Lower leg skin (tissue), 4 donors: ENCODE measurements at regions not wholly inside any gene's neighbourhood (a gene's known extent, or its start where the extent isn't known, plus 50 kb on each side); places are given as distances from the start of the nearest gene placed in this dataset.
"Not testable (repeated sequence)": the region's sequence is repeated elsewhere in the genome, so short reads cannot be mapped to it uniquely, and the experiment has no call there.

Source experiments
- DNase-seq, 2 donors: peaks; one replicate each; pipeline ENCODE4 v3.0.0-alpha.2; 2019; ENCODE audit warnings: low spot score in 2 of 2
- H3K4me3 ChIP-seq: fragments of 200-600 bp; sonication (generic); 2 replicates; pipeline ENCODE4 v1.5.1; 2017; ENCODE audit warnings: mild to moderate bottlenecking, low read depth; ENCODE audit not compliant: poor library complexity, severe bottlenecking
- POLR2A ChIP-seq, 2 donors: fragments of 450-650 bp; IDR thresholded peaks; one replicate each; pipeline ENCODE4 v1.6.1; 2016 to 2017; ENCODE audit warnings: antibody characterized with exemption in 2 of 2, mild to moderate bottlenecking in 1 of 2, moderate library complexity in 1 of 2
- WGBS, 2 donors: methylation state at CpG; one replicate each; pipeline ENCODE4 v1.1.5; 2018; 5-methylcytosine and 5-hydroxymethylcytosine counted together
- intact Hi-C: fragments of 100-400 bp; cut with DNase I; formaldehyde crosslinking; loops from one replicate; pipeline ENCODE4 v1.15.0; 2023; ENCODE audit warnings: low total_unique reads
- TF ChIP-seq, protein P1 (sequence below), 3 donors: fragments of 450-650 bp; IDR thresholded peaks; one replicate each; pipeline ENCODE4 v1.5.1; 2016; ENCODE audit warnings: antibody characterized with exemption in 3 of 3, mild to moderate bottlenecking in 3 of 3, moderate library complexity in 2 of 3

DNA sequence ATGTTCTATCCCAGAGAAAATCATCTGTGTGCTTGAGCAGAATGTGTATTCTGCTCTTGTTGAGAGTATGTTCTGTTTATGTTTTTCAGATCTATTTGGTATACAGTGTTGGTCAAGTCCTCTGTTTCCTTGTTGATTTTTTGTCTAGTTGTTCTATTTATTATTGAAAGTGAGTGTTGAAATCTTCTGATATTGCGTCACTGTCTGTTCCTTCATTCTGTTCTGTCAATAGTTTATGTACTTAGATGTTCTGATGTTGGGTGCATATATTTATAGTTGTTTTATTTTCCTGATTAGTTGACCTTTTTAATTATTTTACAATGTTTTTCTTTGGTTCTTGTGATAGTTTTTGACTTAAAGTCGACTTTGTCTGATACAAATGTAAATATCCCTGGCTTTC is 458.7 kb upstream of the HSF2 start:
- no peak for TF ChIP-seq POLR2A (IDR thresholded peaks at IDR 0.05)
- TF ChIP-seq, protein P1, sequence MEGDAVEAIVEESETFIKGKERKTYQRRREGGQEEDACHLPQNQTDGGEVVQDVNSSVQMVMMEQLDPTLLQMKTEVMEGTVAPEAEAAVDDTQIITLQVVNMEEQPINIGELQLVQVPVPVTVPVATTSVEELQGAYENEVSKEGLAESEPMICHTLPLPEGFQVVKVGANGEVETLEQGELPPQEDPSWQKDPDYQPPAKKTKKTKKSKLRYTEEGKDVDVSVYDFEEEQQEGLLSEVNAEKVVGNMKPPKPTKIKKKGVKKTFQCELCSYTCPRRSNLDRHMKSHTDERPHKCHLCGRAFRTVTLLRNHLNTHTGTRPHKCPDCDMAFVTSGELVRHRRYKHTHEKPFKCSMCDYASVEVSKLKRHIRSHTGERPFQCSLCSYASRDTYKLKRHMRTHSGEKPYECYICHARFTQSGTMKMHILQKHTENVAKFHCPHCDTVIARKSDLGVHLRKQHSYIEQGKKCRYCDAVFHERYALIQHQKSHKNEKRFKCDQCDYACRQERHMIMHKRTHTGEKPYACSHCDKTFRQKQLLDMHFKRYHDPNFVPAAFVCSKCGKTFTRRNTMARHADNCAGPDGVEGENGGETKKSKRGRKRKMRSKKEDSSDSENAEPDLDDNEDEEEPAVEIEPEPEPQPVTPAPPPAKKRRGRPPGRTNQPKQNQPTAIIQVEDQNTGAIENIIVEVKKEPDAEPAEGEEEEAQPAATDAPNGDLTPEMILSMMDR (IDR thresholded peaks at IDR 0.05): no peak
- intact Hi-C loops: no loop called here
- H3K4me3 ChIP-seq: no peak overlapping the region
- DNase-seq: no peak
- 86 to 91% methylated on average over 2 of the region's 2 CpGs for WGBS, 2 donors

DNA sequence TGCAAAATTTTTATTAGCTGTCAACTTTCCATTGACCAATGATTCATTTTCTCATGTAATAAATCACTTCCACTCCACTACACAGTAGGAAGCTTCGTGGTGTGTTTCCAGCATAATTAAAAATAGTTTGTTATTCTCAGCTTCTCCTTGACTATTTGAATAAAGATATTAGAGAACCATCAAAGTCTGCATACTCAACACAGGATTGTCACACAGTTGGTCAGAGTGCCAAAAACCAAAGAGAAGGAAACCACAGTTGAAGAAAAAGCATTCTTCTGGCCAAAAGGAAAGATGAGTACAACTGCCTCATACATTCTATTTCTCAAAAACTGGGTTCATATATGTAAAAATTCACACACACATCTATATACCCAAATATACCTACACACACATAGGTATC is 455.1 kb upstream of the HSF2 start:
- H3K4me3 ChIP-seq: no peak overlapping the region
- intact Hi-C loops: no loop called here
- DNase-seq: no peak
- WGBS, 2 donors: 10 to 34% methylated on average over 1 of the region's 1 CpG
- TF ChIP-seq POLR2A (IDR thresholded peaks at IDR 0.05): no peak
- TF ChIP-seq, protein P1 (IDR thresholded peaks at IDR 0.05): no peak

DNA sequence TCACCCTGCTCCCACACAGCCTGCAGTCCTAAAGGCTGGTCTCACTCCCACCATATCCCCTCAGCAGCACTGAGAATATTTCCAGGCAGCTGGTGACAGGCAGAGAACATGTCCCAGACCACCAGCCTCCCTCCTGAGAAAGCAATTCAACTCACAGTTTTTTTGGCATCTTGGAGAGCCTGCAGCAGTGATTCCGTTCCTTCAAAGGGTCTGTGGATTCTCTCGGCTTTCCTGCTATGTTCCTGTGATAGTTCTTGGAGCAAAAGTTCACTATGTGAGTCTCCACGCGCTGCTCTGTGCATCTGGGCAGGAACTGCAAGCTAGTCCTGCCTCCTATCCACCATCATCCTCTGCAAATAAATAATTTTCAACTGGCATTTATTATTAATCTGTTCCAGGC is 448.3 kb upstream of the HSF2 start:
- TF ChIP-seq, protein P1 (IDR thresholded peaks at IDR 0.05): no peak
- no peak for TF ChIP-seq POLR2A (IDR thresholded peaks at IDR 0.05)
- intact Hi-C loops: no loop called here
- WGBS, 2 donors: 84 to 88% methylated on average over 4 of the region's 4 CpGs

DNA sequence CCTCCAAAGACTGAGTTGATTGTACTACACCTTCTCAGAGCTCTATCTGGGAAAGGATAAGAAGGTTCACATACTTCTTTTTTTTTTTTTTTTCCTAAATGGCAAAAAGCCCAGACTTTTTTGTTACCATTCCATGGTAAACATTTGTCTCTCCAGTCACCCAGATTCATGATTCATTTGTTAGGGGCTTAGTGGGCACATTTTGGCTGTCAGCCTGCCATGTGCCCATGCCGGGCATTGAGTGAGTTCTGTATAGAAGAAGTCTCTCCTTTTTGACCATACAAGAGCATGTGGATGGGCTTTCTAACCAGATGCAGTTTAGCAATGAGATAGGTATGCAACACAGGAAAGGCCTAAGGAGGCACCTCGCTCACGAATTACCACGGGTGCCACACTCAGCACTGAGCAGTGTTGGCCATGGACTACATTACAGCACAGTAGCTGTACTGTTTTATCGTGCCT is 447.5 kb upstream of the HSF2 start:
- DNase-seq: no peak
- H3K4me3 ChIP-seq: no peak overlapping the region
- TF ChIP-seq, protein P1 (IDR thresholded peaks at IDR 0.05): no peak
- no peak for TF ChIP-seq POLR2A (IDR thresholded peaks at IDR 0.05)
- intact Hi-C loops: no loop called here
- 72 to 80% methylated on average over 5 of the region's 5 CpGs for WGBS, 2 donors

More for the DNA sequence above, 448.3 kb upstream of the HSF2 start:
- no peak overlapping the region for H3K4me3 ChIP-seq
- DNase-seq: no peak

DNA sequence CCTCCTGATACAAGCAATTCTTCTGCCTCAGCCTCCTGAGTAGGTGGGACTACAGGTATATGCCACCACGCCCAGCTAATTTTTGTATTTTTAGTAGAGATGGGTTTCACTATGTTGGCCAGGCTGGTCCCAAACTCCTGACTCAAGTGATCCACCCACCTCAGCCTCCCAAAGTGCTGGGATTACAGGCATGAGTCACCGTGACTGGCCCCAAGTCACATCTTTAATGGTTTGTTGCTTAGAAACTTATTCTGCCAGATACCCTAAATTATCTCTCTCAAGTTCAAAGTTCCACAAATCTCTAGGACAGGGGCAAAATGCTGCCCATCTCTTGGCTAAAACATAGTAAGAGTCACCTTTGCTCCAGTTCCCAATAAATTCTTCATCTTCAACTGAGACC is 444.1 kb upstream of the HSF2 start:
- intact Hi-C loops, DNase-seq, H3K4me3 ChIP-seq: not testable (repeated sequence)
- 82 to 87% methylated on average over 2 of the region's 2 CpGs for WGBS, 2 donors

DNA sequence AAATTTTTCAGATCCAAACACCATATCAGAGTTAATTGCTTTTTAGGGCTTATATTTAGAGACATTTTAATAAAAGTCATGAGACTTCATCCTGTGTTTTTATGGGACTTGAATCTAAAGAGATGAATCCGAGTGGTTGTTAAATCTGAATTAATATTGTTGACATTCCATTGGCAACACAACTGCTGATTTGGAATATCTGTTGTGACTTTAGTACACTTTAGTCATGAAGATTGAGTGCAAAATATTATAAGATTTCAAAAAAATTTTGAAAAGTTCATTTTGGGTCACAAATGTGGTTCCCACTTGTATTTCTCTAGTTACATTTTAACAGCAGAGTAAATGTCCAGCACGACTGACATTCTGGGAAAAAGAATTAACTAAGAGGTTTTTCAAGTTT is 442.7 kb upstream of the HSF2 start:
- WGBS, 2 donors: 55 to 68% methylated on average over 2 of the region's 2 CpGs
- intact Hi-C loops: no loop called here
- no peak overlapping the region for H3K4me3 ChIP-seq
- TF ChIP-seq, protein P1 (IDR thresholded peaks at IDR 0.05): no peak
- no peak for TF ChIP-seq POLR2A (IDR thresholded peaks at IDR 0.05)
- no peak for DNase-seq
